Head of caudate nucleus (tissue), 42 donors: ENCODE measurements at regions not wholly inside any gene's neighbourhood (a gene's known extent, or its start where the extent isn't known, plus 50 kb on each side); places are given as distances from the start of the nearest gene placed in this dataset.
"Not testable (repeated sequence)": the region's sequence is repeated elsewhere in the genome, so short reads cannot be mapped to it uniquely, and the experiment has no call there.

Source experiments
- DNase-seq, 42 donors: peaks; one replicate each; pipeline versions ENCODE4 v3.0.0 to v3.0.0-alpha.2; 2020 to 2021; ENCODE audit warnings: mixed read lengths in 7 of 42
- intact Hi-C: fragments of 100-400 bp; cut with DNase I; formaldehyde crosslinking; loops from one replicate; pipeline ENCODE4 v1.15.0; 2022

DNA sequence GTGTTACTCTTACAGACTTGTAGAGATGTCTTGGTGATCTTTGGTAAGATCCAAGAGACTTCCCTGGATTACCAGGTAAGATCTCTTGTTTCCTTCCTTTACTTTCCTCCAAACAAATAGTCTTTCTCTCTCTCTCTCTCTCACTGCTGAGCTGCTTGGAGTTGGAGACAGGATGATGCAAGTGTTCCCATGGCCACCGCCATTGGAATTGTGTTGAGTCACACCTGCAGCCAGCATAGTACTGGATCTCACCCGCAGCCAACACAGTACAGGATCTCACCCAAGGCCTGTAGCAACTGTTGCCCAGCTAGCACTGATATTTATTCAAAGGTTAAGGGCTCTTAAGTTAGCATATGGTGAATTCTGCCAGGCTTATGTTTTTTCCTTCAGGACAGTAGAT lies 1080.9 kb downstream of the FAT4 start:
- intact Hi-C loops = no loop called here
- DNase-seq = no peak

DNA sequence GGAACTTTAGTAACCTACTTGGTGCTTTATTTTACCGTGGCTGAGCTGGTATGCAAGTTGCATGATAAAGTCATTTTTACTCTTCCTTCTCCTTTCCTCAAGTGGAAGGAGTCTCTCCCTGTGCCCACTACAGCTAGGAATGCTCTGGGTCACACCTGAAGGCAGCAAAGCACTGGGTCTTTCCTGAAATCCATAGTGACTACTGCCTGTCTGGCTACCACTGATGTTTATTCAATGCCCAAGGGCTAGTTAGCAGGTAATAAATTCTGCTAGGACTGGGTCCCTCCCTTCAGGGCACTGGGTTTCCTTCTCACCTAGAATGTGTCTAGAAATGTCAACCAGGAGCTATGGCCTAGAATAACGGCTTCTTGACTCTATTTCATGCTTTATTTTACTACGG lies 1081.4 kb downstream of the FAT4 start:
- no peak for DNase-seq
- intact Hi-C loops = no loop called here

DNA sequence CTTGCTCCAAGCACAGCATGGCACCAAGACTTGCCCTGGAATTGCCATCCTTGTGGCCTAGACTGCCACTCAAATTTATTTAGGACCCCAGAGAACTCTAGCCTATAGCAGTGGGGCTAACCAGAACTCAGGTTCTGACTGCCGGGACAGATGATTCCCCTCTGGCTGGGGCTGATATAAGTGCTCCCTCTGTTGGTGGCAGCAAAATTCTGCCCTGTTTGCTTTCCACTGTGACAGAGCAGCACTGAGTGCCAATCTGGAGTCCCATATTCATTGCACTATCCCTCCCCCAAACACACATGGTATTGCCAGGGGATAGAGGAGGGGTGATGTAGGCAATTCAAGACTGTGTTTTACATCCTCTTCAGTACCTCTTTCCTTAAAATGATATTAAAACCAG lies 1081.9 kb downstream of the FAT4 start:
- no peak for DNase-seq
- intact Hi-C loops = no loop called here

DNA sequence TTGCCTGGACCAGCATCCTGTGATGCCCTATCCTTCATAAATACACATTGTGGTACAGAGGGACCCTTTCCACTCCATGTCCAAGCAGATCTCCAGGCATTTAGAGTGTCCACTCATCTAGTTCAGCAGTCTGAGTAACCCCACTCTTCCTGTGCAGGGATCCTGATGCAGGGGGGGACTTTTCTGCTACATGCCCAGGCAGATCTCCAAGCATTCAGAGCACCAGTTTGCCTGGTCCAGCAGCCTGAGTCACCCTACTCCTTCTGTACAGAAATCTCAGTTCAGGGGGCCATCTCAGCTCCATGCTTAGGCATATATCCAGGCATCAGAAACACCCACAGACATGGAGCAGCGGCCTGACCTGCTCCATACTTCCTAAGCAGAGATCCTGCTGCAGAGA lies 1089.8 kb downstream of the FAT4 start:
- intact Hi-C loops = no loop called here
- no peak for DNase-seq

DNA sequence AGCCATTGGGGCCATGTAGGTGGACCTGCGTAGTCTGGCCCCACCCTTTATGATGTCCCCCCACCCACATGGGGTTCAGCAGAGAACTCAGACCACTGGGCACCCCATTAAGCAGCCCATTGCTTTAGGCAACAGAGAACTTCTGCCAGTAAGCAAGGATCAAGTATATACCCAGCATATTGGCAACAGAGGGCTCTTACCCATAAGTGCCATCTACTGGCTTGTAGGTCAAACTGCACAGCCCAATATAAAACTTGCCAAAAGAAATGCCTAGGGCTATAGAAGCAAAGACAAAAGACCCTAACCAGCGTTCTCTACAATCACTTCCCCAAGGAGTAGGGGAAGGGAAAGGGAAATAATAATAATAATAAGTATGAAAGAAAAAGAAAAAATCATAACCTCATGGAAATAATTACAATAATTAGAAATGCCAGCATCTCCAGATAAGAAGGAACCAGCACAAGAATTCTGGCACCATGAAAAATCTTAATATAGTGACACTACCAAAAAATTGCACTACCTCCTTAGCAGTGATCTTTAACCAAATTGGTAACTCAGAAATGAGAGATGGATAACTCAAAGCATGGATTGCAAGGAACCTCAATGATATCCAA lies 1090.7 kb downstream of the FAT4 start:
- intact Hi-C loops = no loop called here
- DNase-seq = no peak

DNA sequence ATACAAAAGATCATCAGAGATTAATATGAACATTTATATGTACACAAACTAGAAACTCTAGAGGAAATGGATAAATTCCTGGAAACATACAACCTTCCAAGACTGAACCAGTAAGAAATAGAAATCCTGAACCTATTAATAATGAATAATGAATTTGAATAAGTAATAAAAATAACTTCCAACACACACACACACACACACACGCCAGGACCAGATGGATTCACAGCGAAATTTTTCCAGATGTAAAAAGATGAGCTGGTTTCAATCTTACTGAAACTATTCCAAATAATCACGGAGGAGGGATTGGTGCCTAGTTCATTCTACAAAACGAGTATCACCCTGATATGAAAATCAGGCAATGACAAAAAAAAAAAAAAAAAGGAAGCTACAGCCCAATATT lies 1095.0 kb downstream of the FAT4 start:
- intact Hi-C loops = no loop called here
- DNase-seq = no peak

DNA sequence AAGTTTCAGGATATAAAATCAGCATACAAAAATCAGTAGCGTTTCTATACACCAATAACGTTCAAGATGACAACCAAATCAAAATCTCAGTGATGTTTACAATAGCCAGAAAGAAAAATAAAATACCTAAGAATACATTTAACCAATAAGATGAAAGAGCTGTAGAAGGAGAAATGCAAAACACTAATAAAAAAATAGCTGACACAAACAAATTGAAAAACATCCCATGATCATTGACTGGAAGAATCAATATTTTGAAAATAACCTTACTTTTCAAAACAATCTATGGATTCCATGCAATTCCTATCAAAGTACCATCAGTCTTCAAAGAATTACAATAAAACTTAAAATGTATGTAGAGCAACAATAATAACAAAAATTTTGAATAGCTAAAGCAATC lies 1096.3 kb downstream of the FAT4 start:
- DNase-seq = no peak
- intact Hi-C loops = no loop called here

DNA sequence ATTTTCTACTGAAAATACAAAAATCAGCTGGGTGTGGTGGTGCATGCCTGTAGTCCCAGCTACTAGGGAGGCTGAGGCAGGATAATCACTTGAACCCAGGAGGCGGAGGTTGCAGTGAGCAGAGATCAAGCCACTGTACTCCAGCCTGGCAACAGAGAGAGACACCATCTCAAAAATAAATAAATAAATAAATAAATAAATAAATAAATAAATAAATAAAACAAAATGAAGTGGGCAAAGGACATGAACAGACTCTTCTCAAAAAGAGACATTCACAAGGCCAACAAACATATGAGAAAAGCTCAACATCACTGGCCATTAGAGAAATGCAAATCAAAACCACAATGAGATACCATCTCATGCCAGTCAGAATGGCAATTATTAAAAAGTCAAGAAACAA lies 1097.6 kb downstream of the FAT4 start:
- intact Hi-C loops, DNase-seq: not testable (repeated sequence)

DNA sequence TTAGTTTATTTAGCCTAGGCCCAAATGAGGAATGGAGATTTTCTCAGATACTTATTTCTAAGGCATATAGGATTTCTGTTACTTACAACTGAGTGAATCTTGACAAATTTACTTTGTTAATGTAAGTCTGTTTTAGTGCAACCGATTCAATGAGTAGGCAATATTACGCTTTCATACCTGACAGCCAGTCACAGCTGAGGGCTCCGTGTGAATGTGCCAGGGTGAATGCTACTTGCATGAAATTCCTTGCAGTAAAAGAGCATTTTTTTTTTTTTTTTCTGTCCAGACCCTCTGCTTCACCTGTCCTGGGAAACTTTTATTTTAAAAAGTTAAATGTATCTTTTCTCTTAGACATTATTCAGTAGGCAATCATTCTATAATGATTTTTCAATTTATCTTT lies 1100.0 kb downstream of the FAT4 start:
- DNase-seq = no peak
- intact Hi-C loops = no loop called here

DNA sequence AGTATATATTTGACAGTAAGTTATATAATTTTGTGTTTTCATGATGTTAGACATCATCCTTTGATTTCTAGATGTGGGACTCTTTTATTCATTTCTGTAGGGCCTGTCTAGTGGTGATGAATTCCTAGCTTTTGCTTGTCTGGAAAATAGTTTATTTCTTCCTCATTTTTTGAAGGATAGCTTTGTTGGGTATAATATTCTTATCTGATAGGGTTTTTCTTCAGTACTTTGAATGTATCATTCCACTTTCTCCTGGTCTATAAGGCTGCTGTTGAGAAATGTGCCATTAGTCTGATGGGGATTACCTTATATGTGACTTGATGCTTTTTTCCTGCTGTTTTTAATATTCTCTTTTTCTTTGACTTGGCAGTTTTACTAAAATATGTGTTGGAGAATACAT lies 1104.5 kb downstream of the FAT4 start:
- intact Hi-C loops = no loop called here
- no peak for DNase-seq

DNA sequence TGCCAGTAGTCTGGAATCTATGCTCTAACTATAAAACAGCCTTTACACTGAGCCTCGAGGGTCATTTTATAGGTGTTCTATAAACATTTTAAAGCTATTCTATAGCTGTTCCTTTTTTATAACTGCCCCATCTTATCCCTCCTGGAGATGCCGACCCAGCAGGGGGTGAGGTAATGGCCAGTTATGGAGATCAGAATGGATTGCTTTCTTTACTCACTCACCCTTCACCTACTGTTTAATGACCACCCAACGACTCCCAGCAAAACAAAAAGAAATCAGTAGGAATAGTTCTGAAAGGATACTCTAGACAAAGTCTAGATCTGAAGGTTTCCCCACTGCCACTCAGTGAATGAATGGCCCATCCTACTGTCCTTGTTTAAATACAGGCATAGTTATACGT lies 1113.1 kb downstream of the FAT4 start:
- intact Hi-C loops = no loop called here

DNA sequence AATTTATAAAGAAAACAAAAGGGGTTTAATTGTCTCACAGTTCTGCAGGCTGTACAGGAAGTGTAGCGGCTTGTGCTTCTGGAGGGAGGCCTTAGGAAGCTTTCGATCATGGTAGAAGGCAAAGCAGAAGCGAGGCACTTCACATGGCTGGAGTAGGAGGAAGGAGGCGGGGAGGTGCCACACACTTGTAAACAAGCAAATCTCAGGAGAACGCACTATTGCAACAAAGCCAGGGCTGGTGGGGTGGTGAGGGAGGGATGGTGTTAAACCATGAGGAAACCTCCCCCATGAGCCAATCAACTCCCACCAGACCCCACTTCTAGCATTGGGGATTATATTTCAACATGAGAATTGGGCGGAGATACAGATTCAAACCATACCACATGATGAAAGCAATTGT lies 1116.3 kb downstream of the FAT4 start:
- intact Hi-C loops = no loop called here
- DNase-seq = no peak

More for the DNA sequence above, 1113.1 kb downstream of the FAT4 start:
- no peak for DNase-seq

DNA sequence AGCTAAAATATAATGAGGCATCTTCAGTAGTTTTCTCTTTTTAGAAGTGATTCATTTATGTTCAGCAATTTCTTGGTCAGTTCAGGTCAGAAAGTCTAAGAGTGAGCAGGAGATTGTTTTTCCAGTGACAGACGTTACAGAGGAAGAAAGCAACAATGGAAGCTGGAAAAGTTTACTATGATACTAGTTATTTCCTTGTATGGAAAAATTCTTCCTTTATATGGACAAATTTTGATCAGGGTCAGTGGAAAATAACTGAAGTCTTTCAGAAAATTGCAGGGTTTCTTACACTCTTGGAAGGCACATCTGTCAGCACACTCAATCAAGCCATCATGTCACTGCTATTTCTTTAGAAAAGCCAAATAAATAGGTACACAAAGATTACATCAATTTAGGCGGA lies 1120.7 kb downstream of the FAT4 start:
- no peak for DNase-seq
- intact Hi-C loops = no loop called here

DNA sequence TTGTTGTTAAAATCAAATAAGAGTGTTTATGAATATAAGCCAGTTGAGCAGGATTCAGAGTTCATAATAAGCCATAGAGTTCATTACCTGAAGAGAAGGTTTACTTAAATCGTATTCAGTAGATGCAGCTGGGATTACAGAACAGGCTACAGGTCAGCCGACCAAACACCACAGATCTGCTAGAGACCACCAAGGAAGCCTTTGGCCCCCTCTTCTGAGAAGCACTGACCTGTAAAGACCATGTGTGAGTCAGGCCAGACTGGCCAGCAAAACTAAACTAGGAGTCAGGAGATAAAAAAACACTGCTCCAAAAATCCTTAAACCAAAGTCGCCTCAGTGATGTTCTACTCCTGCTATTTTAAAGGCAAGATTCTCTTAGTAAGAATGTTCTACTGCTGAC lies 1125.5 kb downstream of the FAT4 start:
- no peak for DNase-seq
- intact Hi-C loops = no loop called here

DNA sequence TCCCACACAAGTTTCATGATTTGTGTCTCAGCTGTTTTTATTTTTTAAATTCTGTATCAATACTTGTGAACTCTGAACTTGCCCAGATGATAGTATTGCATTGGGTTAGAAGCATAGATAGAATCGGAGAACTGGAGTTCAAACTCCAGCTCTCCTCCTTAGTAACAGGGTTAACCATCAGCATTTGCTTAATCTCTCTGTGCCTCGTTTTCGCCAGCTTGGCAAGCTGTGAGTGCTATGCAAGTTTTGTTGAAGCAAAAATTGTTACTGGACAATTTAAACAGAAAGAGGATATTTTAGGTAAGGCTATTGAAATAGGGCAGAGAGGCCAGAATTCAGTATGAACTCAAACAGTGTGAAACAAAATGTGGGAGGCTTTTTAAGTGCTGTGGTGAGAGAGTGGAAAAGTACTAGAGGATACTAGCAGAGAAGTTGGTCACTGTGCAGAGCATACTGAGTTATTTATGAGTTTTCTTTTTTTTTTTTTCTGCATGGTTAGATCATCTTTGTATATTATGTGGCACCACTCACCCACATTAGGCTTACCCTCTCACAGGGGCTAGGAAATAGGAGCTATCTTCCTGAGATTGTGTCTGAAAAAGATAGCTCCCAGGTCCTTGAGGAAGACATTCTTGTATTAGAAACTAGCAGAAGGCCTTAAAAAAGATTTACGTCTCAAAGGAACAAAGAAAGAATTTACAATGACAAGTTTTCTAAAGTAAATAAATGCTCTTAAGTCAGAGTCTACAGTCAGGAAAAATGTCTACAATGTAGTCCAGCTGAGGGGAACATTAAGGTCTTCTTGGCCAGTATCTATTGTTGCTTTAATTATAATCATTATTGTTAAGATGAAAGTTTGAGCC lies 1126.6 kb downstream of the FAT4 start:
- intact Hi-C loops = no loop called here
- no peak for DNase-seq

DNA sequence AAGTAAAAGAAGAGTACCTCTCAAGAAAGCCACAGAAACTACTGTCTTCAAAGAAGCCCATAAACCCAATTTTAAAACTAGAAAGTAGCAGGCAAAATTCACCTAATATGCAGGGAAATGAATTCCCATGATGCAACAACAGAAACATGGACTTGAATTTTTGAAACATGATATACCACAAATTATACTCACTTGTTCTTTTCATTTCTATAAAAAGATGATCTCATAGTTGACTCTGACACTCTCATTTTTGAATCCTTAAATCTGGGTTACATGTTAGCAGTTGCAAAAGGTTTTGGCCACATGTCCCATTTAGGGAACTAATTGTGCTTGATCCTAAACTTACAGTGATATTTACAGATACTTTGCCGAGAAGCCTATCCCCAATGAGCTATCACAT lies 1130.8 kb downstream of the FAT4 start:
- intact Hi-C loops = no loop called here
- DNase-seq = no peak

DNA sequence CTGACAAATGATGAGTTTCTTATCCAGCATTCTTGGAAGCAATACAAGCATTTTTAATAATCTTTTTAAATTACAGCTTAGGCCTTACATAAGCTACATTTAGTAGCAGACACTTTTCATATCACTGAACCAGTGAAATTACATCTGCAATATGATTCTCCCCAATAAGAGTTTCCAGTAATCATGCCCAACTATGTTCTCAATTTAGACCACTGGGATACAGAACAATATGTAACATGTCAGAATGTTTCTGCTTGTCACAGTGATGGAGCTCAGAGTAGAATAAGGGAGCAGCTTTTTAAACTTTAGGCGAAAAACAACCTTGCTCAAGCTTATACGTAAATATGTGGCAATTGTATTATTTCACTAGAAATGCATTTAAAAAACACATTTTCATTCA lies 1132.2 kb downstream of the FAT4 start:
- DNase-seq = no peak
- intact Hi-C loops = no loop called here

DNA sequence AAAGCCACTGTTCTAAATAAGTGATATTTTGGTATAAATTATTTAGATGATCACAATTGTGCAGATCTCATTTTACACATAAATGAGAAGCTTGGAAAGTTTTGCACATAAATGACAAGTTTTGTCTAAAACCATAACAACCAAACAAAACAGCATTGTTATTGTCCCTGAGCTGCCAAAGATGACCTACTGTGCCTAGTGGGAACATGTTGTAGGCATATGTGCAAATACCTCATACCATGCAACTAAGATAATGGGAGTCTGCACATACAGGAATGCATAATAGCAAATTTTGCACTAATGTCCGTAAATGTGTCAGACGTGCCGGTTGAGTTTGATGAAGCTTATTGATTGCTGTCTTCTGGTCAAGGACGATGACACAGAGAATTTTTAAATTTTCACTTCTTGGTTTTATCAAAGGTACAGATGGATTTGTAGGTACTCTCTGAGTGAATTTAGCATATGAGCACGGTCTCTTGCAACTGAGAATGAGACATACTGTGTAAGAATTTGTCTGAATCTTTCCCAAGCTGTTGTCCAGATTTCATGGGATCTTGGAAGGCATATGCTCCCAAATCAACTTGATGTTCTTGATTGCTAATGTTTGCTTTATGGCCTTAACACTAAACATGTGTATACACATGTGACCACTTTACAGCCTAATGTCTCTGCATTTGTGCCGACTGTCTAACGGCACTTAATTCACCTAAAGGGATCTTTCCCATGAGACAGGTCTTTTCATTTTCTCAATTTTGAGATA lies 1133.5 kb downstream of the FAT4 start:
- no peak for DNase-seq
- intact Hi-C loops = no loop called here

DNA sequence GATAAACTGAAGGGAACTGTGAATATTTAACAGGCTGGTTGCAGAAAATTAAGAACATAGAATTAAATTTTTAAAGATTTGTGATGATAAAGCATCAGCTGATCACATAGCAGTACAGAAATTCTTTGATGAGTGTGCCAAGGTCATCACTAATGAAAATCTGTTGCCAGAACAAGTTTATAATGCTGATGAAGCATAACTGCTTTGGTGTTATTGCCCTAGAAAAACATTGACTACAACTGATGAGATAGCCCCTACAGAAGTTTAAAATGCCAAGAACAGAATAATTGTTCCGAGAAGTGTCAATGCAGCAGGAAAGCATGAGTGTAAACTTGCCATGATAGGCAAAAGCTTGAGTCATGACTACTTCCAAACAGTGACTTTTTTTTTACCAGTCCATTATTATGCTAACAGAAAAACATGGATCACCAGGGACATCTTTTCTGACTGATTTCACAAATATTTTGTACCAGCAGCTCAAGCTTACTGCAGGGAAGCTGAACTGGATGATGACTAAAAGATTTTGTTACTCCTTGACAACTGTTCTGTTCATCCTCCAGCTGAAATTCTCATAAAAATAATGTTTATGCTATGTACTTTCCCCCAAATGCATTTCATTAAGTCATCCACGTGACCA lies 1136.6 kb downstream of the FAT4 start:
- intact Hi-C loops = no loop called here
- DNase-seq = no peak

DNA sequence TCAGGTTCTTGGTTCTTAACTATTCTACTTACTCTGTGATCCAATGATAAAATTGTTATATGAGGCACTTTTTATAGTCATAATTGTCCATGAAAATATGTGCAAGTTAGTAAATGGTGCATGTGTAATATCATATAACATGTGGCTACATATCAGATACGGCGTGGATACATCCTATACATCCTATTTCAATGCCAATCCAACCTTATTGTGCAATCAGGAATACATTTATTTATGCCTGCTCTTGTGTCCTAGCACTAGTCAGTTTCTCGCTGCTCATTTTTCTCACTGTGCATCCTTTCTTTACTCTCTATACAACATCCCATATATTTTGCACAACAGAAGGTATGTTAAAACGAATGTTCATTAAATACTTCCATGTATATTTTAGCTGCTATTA lies 1141.1 kb downstream of the FAT4 start:
- no peak for DNase-seq
- intact Hi-C loops = no loop called here
